ENCODE measurements at regions not wholly inside any gene's neighbourhood (a gene's known extent, or its start where the extent isn't known, plus 50 kb on each side); places are given as distances from the start of the nearest gene placed in this dataset.
"Not testable (repeated sequence)": the region's sequence is repeated elsewhere in the genome, so short reads cannot be mapped to it uniquely, and the experiment has no call there.

GRCh38 chrX:88244066-88244465 is 503.0 kb upstream of the CPXCR1 start:
- Histone ChIP-seq H3K4me3 (no peak overlapping the region), H3K4me1 (no peaks in the 10 kb centered on the region), H3K27me3 (replicated peaks in 1 of 7) (no peaks in the 10 kb centered on the region), H3K36me3 (no peaks in the 10 kb centered on the region), H3K9me3 (peaks cover 0 to 5% (median 0%) of the 10 kb centered on the region in 8 donors), H3K27ac (no peak overlapping the region)
- TF ChIP-seq CTCF (IDR thresholded peaks at IDR 0.05 in 8 of 11, conservative IDR thresholded peaks at IDR 0.05 in 3 of 11) (no peak), POLR2A (IDR thresholded peaks at IDR 0.05) (no peak), POLR2AphosphoS5 (IDR thresholded peaks at IDR 0.05) (no peak)
- WGBS, 5 donors = 31 to 67% (median 49%) methylated on average over 1 of the region's 1 CpG
- intact Hi-C loops (cut with DNase I; ENCODE audit: low total_unique reads) = no loop called here
- DNase-seq = no peak

GRCh38 chrX:88284844-88285243 is 462.2 kb upstream of the CPXCR1 start:
- no peak for TF ChIP-seq POLR2A (IDR thresholded peaks at IDR 0.05)
- no peak for TF ChIP-seq POLR2AphosphoS5 (IDR thresholded peaks at IDR 0.05)
- TF ChIP-seq CTCF (IDR thresholded peaks at IDR 0.05 in 8 of 11, conservative IDR thresholded peaks at IDR 0.05 in 3 of 11) = no peak
- no peak for DNase-seq
- no peaks in the 10 kb centered on the region for H3K27me3 ChIP-seq (replicated peaks in 1 of 7)
- intact Hi-C loops (cut with DNase I; ENCODE audit: low total_unique reads) = no loop called here
- peaks cover 0 to 13% (median 0%) of the 10 kb centered on the region in 8 donors for H3K9me3 ChIP-seq
- WGBS, 5 donors = 83 to 100% (median 92%) methylated on average over 1 of the region's 1 CpG
- H3K4me1 ChIP-seq = no peaks in the 10 kb centered on the region
- H3K4me3 ChIP-seq = no peak overlapping the region
- H3K27ac ChIP-seq = no peak overlapping the region
- H3K36me3 ChIP-seq = no peaks in the 10 kb centered on the region

GRCh38 chrX:88313972-88314371 is 433.1 kb upstream of the CPXCR1 start:
- WGBS, 5 donors = 82 to 100% (median 90%) methylated on average over 2 of the region's 2 CpGs
- H3K4me3 ChIP-seq; H3K27me3 ChIP-seq (replicated peaks in 1 of 7); intact Hi-C loops (cut with DNase I; ENCODE audit: low total_unique reads); DNase-seq; H3K36me3 ChIP-seq; H3K4me1 ChIP-seq; H3K27ac ChIP-seq: not testable (repeated sequence)
- H3K9me3 ChIP-seq = peaks cover 0 to 22% (median 0%) of the 10 kb centered on the region in 8 donors

GRCh38 chrX:88325634-88326033 is 421.4 kb upstream of the CPXCR1 start:
- no peak for TF ChIP-seq POLR2AphosphoS5 (IDR thresholded peaks at IDR 0.05)
- TF ChIP-seq POLR2A (IDR thresholded peaks at IDR 0.05) = no peak
- Histone ChIP-seq H3K4me3 (no peak overlapping the region), H3K27me3 (replicated peaks in 1 of 7) (no peaks in the 10 kb centered on the region), H3K4me1 (no peaks in the 10 kb centered on the region), H3K27ac (no peak overlapping the region), H3K36me3 (no peaks in the 10 kb centered on the region), H3K9me3 (peaks cover 0 to 10% (median 0%) of the 10 kb centered on the region in 8 donors)
- DNase-seq = no peak
- 4 to 43% (median 25%) methylated on average over 1 of the region's 1 CpG for WGBS, 5 donors
- intact Hi-C loops (cut with DNase I; ENCODE audit: low total_unique reads) = no loop called here

GRCh38 chrX:88355252-88355651 is 391.8 kb upstream of the CPXCR1 start:
- Histone ChIP-seq H3K4me1 (no peaks in the 10 kb centered on the region), H3K4me3 (no peak overlapping the region), H3K9me3 (peaks cover 0 to 13% (median 0%) of the 10 kb centered on the region in 8 donors), H3K27me3 (replicated peaks in 1 of 7) (no peaks in the 10 kb centered on the region), H3K36me3 (no peaks in the 10 kb centered on the region), H3K27ac (no peak overlapping the region)
- WGBS, 5 donors = 18 to 49% (median 27%) methylated on average over 2 of the region's 2 CpGs
- intact Hi-C loops (cut with DNase I; ENCODE audit: low total_unique reads) = no loop called here
- no peak for TF ChIP-seq CTCF (IDR thresholded peaks at IDR 0.05 in 8 of 11, conservative IDR thresholded peaks at IDR 0.05 in 3 of 11)
- no peak for TF ChIP-seq POLR2A (IDR thresholded peaks at IDR 0.05)
- no peak for TF ChIP-seq POLR2AphosphoS5 (IDR thresholded peaks at IDR 0.05)
- no peak for DNase-seq
